HG02885 (cell line): ENCODE measurements at regions not wholly inside any gene's neighbourhood (a gene's known extent, or its start where the extent isn't known, plus 50 kb on each side); places are given as distances from the start of the nearest gene placed in this dataset.
A peak's percentile ranks its signal among the peaks of the same experiment; 100 is the strongest.
"Not testable (repeated sequence)": the region's sequence is repeated elsewhere in the genome, so short reads cannot be mapped to it uniquely, and the experiment has no call there.

Experiments
- ATAC-seq: cut with Tn5 transposase; IDR thresholded peaks from one replicate; pipeline ENCODE4 v1.9.1; 2021; ENCODE audit warnings: mild to moderate bottlenecking; ENCODE audit not compliant: unreplicated experiment, poor library complexity

GRCh38 chr14:61602003-61602732, 93.1 kb upstream of the HIF1A start:
- no peak for ATAC-seq

GRCh38 chr14:61602733-61603077, 92.6 kb upstream of the HIF1A start:
- ATAC-seq, result no peak

- no peak for ATAC-seq
Observed at GRCh38 chr14:61603736-61604135, 91.6 kb upstream of the HIF1A start.

DNA sequence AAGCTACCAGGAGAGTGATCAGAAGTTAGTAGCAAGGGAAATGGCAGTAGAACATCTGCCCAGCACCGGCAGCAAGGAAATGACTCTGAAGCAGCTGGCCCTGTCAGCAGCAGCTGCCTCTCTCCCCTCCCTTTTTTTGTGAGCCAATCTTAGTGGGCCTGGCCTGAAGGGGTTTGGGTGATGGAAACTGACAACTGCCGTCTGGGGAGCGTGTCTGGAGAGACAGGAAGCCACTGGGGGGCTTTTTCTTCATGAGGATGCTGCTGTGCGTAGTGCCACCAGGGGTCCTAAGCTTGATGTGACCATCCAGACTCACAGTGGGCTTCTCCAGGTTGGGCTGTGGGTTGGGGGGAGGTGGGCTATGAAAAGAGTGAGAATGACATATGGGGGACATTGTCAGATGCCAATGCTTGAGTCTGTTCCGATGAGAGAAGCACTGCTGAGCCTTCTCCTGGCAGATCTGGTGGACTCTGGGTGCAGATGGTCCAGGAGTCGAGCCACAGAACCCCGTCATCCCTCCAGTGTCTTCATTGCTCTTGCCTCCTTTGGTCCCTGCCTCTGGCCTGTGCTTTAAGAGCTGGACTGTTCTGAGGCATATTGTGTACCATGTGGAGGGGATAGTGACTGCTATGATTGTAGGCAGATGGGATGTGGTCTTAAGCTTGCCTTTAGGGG, 87.6 kb upstream of the HIF1A start:
- ATAC-seq, result no peak

GRCh38 chr14:61608245-61609165, 86.8 kb upstream of the HIF1A start:
- no peak for ATAC-seq

- no peak for ATAC-seq
Observed at GRCh38 chr14:61609191-61609843, 86.0 kb upstream of the HIF1A start.

- ATAC-seq, result no peak
Observed at GRCh38 chr14:61609884-61610283, 85.4 kb upstream of the HIF1A start.

GRCh38 chr14:61610900-61611299, 84.4 kb upstream of the HIF1A start:
- ATAC-seq, result no peak

DNA sequence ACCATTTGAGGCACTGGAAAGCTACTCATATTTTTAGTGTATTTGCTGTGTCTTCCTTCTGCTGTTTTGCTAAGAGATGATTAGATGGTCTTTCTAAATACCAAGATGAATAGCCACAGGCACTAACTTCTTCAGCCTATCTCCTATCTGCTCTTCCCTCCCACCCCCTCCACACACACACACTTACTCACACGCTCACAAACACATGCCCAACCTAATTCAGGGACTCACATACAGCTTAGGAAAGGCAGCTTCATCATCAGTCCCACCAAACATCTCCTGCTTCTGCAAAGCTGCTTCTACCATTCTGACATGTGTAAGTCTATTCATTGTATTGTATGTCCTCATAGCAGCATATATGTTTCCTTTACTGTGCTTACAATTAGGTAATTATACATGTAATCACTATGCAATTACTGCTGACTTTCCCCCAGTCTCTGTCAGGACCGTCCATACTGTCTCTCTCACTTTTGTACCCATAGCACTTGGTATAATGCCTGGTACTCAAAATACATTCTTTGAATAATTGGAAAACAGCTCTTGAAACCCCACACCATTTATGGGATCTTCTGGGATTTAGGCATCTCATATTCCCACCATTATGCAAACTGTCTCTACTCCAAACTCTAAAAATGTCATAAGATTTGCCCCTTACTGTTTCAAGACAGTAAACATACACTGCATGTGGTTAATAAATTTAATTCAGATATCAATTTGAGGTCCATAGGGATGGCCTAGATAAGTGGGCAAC, 83.3 kb upstream of the HIF1A start:
- ATAC-seq, result no peak

GRCh38 chr14:61613006-61613405, 82.3 kb upstream of the HIF1A start:
- ATAC-seq, result not testable (repeated sequence)

DNA sequence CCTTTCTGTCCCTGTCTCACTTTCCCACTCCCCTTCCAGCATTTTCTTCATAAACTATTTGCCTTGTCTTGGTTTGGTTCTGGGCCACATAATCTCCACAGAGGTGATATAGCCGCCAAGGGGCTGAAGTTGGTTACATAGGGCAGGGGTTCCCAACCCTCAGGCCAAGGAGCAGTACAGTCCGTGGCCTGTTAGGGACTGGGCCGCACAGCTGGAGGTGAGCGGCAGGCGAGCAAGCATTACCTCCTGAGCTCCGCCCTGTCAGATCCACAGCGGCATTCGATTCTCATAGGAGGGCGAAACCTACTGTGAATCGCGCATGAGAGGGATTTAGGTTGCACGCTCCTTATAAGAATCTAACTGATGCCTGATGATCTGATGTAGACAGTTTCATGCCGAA, 80.6 kb upstream of the HIF1A start:
- ATAC-seq, result no peak

GRCh38 chr14:61615743-61616523, 79.4 kb upstream of the HIF1A start:
- ATAC-seq, result no peak

GRCh38 chr14:61616524-61617185, 78.7 kb upstream of the HIF1A start:
- no peak for ATAC-seq

DNA sequence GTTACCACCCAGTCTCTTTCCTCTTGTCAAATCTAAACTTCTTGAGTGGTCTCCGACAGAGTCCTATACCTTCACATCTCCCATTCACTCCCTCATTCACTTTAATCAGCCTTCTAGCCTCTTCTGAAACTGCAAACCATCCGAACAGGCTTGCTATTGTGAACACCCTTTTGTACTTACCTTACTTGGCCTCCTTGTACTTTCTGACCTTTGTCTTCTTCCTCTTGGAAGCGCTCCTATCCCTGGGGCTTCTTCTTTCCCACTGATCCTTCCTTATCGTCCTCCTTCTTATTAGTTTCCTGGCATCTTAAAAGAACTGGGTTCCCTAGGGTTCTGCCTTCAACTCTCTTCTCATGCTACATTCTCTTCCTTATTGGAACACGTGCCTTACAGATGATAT, 76.9 kb upstream of the HIF1A start:
- no peak for ATAC-seq

- no peak for ATAC-seq
Observed at GRCh38 chr14:61619494-61619893, 75.8 kb upstream of the HIF1A start.

DNA sequence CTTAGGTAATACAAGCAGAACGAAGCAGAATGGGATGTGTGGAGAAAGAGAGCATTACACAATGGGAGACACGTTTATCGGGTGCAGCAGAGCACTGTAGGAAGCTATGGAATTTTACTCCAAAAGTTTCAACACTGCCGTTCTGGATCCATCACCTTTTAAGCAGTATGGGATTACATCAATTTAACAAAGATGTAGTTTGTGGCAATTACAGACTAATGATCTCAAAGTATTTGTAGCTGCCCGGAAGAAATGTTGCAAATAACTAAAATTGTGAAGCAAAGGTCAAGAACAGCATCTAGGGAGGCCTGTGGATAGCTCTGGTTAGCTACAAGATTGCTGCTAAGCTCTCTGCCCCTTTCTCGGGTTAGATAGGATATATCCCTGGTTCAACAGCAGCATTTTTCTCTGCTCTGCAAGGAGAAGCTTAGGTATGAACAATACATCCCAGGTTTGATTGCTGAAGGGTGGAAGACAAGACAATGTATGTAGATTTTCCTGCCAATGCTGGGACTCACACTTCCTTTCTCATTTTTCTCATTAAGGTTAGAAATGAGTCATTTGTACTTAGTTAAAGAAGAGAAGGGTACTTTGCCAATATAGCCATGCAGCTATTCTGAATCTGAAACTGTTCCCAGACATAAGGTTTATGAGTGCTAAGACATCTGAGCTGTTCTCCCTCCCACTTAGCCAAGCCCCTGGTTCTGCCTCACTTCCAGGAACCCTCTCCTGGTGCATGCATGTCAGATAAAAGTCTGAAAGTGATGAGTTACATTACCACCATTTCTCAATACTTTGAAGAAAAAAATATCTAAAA, 75.0 kb upstream of the HIF1A start:
- peak; percentile 78 for ATAC-seq

- ATAC-seq, result no peak
Observed at GRCh38 chr14:61621444-61621843, 73.9 kb upstream of the HIF1A start.

GRCh38 chr14:61622051-61622450, 73.3 kb upstream of the HIF1A start:
- no peak for ATAC-seq
